DND-41 (cell line): ENCODE measurements at regions not wholly inside any gene's neighbourhood (a gene's known extent, or its start where the extent isn't known, plus 50 kb on each side); places are given as distances from the start of the nearest gene placed in this dataset.

Source experiments
- ATAC-seq: fragments of 200-7000 bp; cut with Tn5 transposase; 3 replicates; pipeline ENCODE4 v1.9.1; 2021; ENCODE audit warnings: low read depth; ENCODE audit not compliant: insufficient read depth
- DNase-seq: peaks from one replicate; pipeline ENCODE4 v3.0.0-alpha.2; 2020
- H2AFZ ChIP-seq: 2 replicates; pipeline ENCODE4 v1.6.0; 2012; ENCODE audit warnings: low read depth, low read length
- H3K27ac ChIP-seq: 2 replicates; pipeline ENCODE4 v1.5.1; 2012; ENCODE audit warnings: low read length, inconsistent platforms
- H3K27me3 ChIP-seq: fragments of 200-600 bp; sonication (generic); 2 replicates; pipeline ENCODE4 v1.6.0; 2012; ENCODE audit warnings: low read length, mild to moderate bottlenecking, inconsistent platforms; ENCODE audit not compliant: insufficient read depth, poor library complexity
- H3K36me3 ChIP-seq: 2 replicates; pipeline ENCODE4 v1.5.1; 2012; ENCODE audit warnings: low read length, inconsistent platforms; ENCODE audit not compliant: insufficient read depth
- H3K4me1 ChIP-seq: 2 replicates; pipeline ENCODE4 v1.5.1; 2012; ENCODE audit warnings: mild to moderate bottlenecking, low read length; ENCODE audit not compliant: insufficient read depth
- H3K4me2 ChIP-seq: 2 replicates; pipeline ENCODE4 v1.6.0; 2012; ENCODE audit warnings: mild to moderate bottlenecking, moderate library complexity, low read length, inconsistent platforms; ENCODE audit not compliant: insufficient read depth
- H3K4me3 ChIP-seq, 2 experiments: fragments of 200-600 bp in 1 of 2; shearing (Covaris generic) in 1 of 2; 2 replicates each; pipeline ENCODE4 v1.5.1; 2012 to 2016; ENCODE audit warnings: inconsistent platforms in 2 of 2, low read length in 2 of 2, mild to moderate bottlenecking in 2 of 2, low read depth in 1 of 2, moderate library complexity in 1 of 2
- H3K79me2 ChIP-seq: 2 replicates; pipeline ENCODE4 v1.6.0; 2012; ENCODE audit warnings: low read length, inconsistent platforms; ENCODE audit not compliant: insufficient read depth
- H3K9ac ChIP-seq: 2 replicates; pipeline ENCODE4 v1.6.0; 2012; ENCODE audit warnings: low read depth, mild to moderate bottlenecking, inconsistent platforms, low read length, moderate library complexity
- H3K9me3 ChIP-seq: 2 replicates; pipeline ENCODE4 v1.5.1; 2012; ENCODE audit warnings: low read length, moderate library complexity, mild to moderate bottlenecking, inconsistent platforms; ENCODE audit not compliant: insufficient read depth, severe bottlenecking
- H4K20me1 ChIP-seq: 2 replicates; pipeline ENCODE4 v1.6.0; 2012; ENCODE audit warnings: low read length; ENCODE audit not compliant: insufficient read depth
- CTCF ChIP-seq: IDR thresholded peaks from 2 replicates; pipeline ENCODE4 v1.5.1; 2012; ENCODE audit warnings: borderline replicate concordance, low read length, moderate library complexity, mild to moderate bottlenecking; ENCODE audit not compliant: poor library complexity, severe bottlenecking; ENCODE audit errors: extremely low read depth
- EZH2 ChIP-seq: IDR thresholded peaks from 3 replicates; pipeline ENCODE4 v1.6.1; 2012; ENCODE audit warnings: borderline replicate concordance, low read depth, mild to moderate bottlenecking, moderate library complexity, low read length, inconsistent platforms; ENCODE audit not compliant: severe bottlenecking

GRCh38 chr17:71302721-71303549 is 817.9 kb upstream of the SOX9 start:
- no peak for DNase-seq
- Histone ChIP-seq H3K9ac (no peak overlapping the region), H3K4me3 (no peak overlapping the region), H2AFZ (no peak overlapping the region), H3K79me2 (no peaks in the 10 kb centered on the region), H3K27ac (no peak overlapping the region), H4K20me1 (no peaks in the 10 kb centered on the region), H3K4me1 (no peaks in the 10 kb centered on the region), H3K36me3 (no peaks in the 10 kb centered on the region), H3K27me3 (no peaks in the 10 kb centered on the region), H3K9me3 (peaks cover 5% of the 10 kb centered on the region), H3K4me2 (no peak overlapping the region)
- TF ChIP-seq EZH2: no peak
- TF ChIP-seq CTCF: no peak
- no peak for ATAC-seq

- H3K27ac ChIP-seq: no peak overlapping the region
- DNase-seq: no peak
- no peak overlapping the region for H3K4me2 ChIP-seq
- H3K79me2 ChIP-seq: no peaks in the 10 kb centered on the region
- H2AFZ ChIP-seq: no peak overlapping the region
- no peak overlapping the region for H3K4me3 ChIP-seq
- no peaks in the 10 kb centered on the region for H3K36me3 ChIP-seq
- TF ChIP-seq EZH2 (no peak), CTCF (peak; percentile 27)
- peaks cover 5% of the 10 kb centered on the region for H3K9me3 ChIP-seq
- H4K20me1 ChIP-seq: no peaks in the 10 kb centered on the region
- no peak for ATAC-seq
- H3K9ac ChIP-seq: no peak overlapping the region
- H3K27me3 ChIP-seq: no peaks in the 10 kb centered on the region
- no peaks in the 10 kb centered on the region for H3K4me1 ChIP-seq
Observed at GRCh38 chr17:71304498-71305158, 816.2 kb upstream of the SOX9 start.

GRCh38 chr17:71313866-71314265 is 807.0 kb upstream of the SOX9 start:
- Histone ChIP-seq H4K20me1 (no peaks in the 10 kb centered on the region), H3K36me3 (no peaks in the 10 kb centered on the region), H3K4me1 (peaks cover 14% of the 10 kb centered on the region), H3K79me2 (no peaks in the 10 kb centered on the region), H3K9ac (no peak overlapping the region), H3K9me3 (no peaks in the 10 kb centered on the region), H3K27ac (no peak overlapping the region), H3K4me2 (no peak overlapping the region), H3K27me3 (no peaks in the 10 kb centered on the region), H2AFZ (no peak overlapping the region), H3K4me3 (no peak overlapping the region)
- no peak for DNase-seq
- TF ChIP-seq EZH2 (no peak), CTCF (no peak)
- no peak for ATAC-seq
